ENCODE measurements at regions not wholly inside any gene's neighbourhood (a gene's known extent, or its start where the extent isn't known, plus 50 kb on each side); places are given as distances from the start of the nearest gene placed in this dataset.
A peak's percentile ranks its signal among the peaks of the same experiment; 100 is the strongest.

DNA sequence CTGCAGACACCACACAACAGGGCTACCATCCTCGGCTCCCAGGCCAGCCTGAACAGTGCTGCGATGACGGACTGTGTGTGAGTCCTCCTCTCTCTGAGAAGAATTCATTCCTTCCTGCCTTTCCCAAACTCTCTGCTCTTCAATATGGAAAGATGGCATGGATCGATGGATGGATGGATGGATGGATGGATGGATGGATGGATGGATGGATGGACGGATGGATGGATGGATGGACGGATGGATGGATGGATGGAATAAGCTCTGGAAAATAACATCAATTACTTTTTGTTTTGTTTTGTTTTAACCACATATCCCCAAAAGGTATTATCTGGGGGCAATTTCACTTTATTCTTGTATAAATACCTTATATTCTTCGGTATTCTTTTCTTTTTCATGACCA, 151.9 kb downstream of the AKR1D1 start:
- DNase-seq (ENCODE audit: low read depth in 2 of 2), result no peak

GRCh38 chr7:138228769-138229168, 152.5 kb downstream of the AKR1D1 start:
- no peak overlapping the region for H3K4me3 ChIP-seq (replicated peaks in 1 of 2; ENCODE audit: low read depth in 2 of 2, low read length in 2 of 2)
- no peak for TF ChIP-seq CTCF (IDR thresholded peaks at IDR 0.05; ENCODE audit: low read depth, low read length)
- no peak for DNase-seq (ENCODE audit: low read depth in 2 of 2)

More for the DNA sequence above, 151.9 kb downstream of the AKR1D1 start:
- no peak for TF ChIP-seq CTCF (IDR thresholded peaks at IDR 0.05; ENCODE audit: low read depth, low read length)
- no peak overlapping the region for H3K4me3 ChIP-seq (replicated peaks in 1 of 2; ENCODE audit: low read depth in 2 of 2, low read length in 2 of 2)

- no peak for DNase-seq (ENCODE audit: low read depth in 2 of 2)
- TF ChIP-seq CTCF (IDR thresholded peaks at IDR 0.05; ENCODE audit: low read depth, low read length), result no peak
- H3K4me3 ChIP-seq (replicated peaks in 1 of 2; ENCODE audit: low read depth in 2 of 2, low read length in 2 of 2), result no peak overlapping the region
These were observed 156.9 kb downstream of the AKR1D1 start for GRCh38 chr7:138233189-138233588.

DNA sequence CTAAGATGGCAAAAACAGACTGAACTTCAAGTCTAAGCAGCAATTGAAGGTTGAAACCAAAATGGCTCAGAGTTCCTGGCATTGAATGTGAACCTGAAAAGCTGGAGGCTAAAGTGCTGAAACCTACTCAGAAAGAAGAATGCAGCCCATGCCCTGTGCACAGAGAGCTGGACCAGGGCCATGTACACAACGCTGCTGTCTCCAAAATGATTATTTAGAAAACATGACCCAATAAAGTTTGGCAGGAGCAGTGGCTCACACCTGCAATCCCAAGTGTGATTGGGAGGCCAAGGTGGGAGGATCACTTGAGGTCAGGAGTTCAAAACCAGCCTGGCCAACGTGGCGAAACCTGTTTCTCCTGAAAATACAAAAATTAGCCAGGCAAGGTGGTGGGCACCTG, 158.9 kb downstream of the AKR1D1 start:
- no peak for TF ChIP-seq CTCF (IDR thresholded peaks at IDR 0.05; ENCODE audit: low read depth, low read length)
- peak in 1 of 2 donors; percentile 26 for DNase-seq (ENCODE audit: low read depth in 2 of 2)

DNA sequence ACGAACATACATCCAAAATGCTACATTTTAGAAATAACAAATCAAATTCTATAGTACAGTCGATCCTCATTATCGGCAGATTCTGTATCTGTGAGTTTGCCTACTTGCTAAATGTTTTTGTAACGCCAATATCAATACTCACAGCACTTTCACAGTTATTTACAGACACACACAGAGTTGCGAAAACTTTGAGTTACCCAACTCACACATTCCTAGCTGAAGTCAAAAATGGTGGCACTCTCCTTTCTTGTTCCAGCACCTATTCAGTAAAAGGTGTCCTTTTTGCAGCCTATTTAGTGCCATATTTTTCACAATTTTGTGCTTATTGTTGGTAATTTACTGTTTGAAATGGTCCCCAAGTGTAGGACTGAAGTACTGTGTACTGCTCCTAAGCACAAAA, 161.7 kb downstream of the AKR1D1 start:
- no peak for TF ChIP-seq CTCF (IDR thresholded peaks at IDR 0.05; ENCODE audit: low read depth, low read length)
- DNase-seq (ENCODE audit: low read depth in 2 of 2), result no peak
- no peak overlapping the region for H3K4me3 ChIP-seq (replicated peaks in 1 of 2; ENCODE audit: low read depth in 2 of 2, low read length in 2 of 2)

More for the DNA sequence above, 158.9 kb downstream of the AKR1D1 start:
- H3K4me3 ChIP-seq (replicated peaks in 1 of 2; ENCODE audit: low read depth in 2 of 2, low read length in 2 of 2), result no peak overlapping the region

DNA sequence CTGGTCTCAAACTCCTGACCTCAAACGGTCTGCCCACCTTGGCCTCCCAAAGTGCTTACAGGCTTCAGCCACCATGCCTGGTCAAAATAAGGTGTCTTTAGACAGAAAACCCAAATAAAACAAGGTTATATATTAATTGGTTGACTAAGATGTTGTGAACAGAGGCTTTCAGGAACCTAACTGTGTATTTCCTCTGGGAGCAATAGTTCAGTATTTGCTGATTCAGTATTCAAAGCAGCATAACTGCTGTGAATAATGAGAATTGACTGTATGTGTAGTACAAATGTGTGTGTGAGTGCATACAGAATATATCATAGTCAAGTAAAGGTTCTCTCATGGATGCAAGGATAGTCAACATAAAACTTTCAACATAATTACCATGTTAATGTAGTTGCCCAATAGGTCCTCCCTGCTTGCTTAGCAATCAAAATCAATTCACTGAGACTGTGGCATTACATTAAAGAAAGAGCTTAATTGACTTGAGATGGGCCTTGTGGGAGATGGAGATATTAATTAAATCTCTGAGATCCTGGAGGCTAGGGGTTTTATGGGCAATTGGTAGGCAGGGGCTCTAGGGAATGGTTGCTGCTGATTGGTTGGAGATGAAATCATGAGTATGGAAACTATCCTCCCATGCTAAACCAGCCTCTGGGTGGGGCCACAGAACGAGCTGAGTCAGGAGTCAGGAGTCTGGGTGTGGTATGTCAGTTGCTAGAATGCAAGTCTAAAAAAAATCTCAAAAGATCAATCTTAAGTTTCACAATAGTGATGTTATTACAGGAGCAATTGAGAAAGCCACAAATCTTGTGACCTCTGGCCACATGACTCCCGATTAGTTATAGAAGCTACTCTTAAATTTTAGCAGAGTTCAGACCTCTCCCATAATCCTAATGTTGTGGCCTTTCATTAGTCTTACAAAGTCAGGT, 162.7 kb downstream of the AKR1D1 start:
- DNase-seq (ENCODE audit: low read depth in 2 of 2), result peak; percentile 30 to 65
- no peak for TF ChIP-seq CTCF (IDR thresholded peaks at IDR 0.05; ENCODE audit: low read depth, low read length)

More for the DNA sequence above, 162.7 kb downstream of the AKR1D1 start:
- H3K4me3 ChIP-seq (replicated peaks in 1 of 2; ENCODE audit: low read depth in 2 of 2, low read length in 2 of 2), result no peak overlapping the region

All from cardiac fibroblast (primary cell).